ENCODE measurements at regions not wholly inside any gene's neighbourhood (a gene's known extent, or its start where the extent isn't known, plus 50 kb on each side); places are given as distances from the start of the nearest gene placed in this dataset.

DNA sequence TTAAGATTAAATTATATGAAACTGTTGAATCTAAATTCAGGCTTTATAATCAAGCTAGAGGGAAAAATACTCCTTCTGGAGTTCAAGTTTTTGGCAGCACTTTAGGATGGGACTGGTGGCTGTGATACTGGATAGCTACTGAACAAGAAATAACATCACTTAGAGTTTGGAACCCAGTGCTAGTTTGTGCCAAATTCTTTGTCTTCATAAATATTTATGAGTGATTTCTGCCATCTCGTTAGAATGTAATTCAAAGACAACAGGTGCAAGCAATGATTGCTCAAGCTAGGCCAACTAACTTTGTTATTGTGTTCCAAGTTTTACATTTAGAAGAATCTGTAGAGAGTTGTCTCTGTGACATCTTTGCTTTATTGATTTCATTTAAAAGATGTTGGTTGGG, 417.9 kb downstream of the FAT4 start:
- FAIRE-seq: no peak
- no peak overlapping the region for H3K4me3 Mint-ChIP-seq (ENCODE audit: unreplicated experiment)
- Histone ChIP-seq H3K27me3 (ENCODE audit: insufficient read depth, low read length) (no peaks in the 10 kb centered on the region), H3K36me3 (ENCODE audit: insufficient read depth, low read length) (no peaks in the 10 kb centered on the region), H2AFZ (ENCODE audit: low read depth, low read length) (no peak overlapping the region), H3K4me1 (ENCODE audit: insufficient read depth, low read length) (peaks cover 30% of the 10 kb centered on the region), H3K79me2 (ENCODE audit: insufficient read depth, low read length) (no peaks in the 10 kb centered on the region), H3K4me3 (ENCODE audit: insufficient read depth, low read depth, low read length) (no peak overlapping the region), H3K9ac (ENCODE audit: low read length) (no peak overlapping the region), H3K4me2 (ENCODE audit: low read length) (no peak overlapping the region), H3K27ac (ENCODE audit: low read depth, low read length) (no peak overlapping the region), H3K9me3 (ENCODE audit: insufficient read depth, low read depth, low read length) (no peaks in the 10 kb centered on the region), H4K20me1 (ENCODE audit: insufficient read depth, low read length) (no peaks in the 10 kb centered on the region)
- no peaks in the 10 kb centered on the region for H3K36me3 Mint-ChIP-seq (ENCODE audit: low read depth, unreplicated experiment)
- peaks cover 50% of the 10 kb centered on the region for H3K4me1 Mint-ChIP-seq (ENCODE audit: low read depth, unreplicated experiment)
- H3K27ac Mint-ChIP-seq (ENCODE audit: unreplicated experiment): no peak overlapping the region
- DNase-seq (ENCODE audit: low read depth): no peak
- TF ChIP-seq, protein P1, sequence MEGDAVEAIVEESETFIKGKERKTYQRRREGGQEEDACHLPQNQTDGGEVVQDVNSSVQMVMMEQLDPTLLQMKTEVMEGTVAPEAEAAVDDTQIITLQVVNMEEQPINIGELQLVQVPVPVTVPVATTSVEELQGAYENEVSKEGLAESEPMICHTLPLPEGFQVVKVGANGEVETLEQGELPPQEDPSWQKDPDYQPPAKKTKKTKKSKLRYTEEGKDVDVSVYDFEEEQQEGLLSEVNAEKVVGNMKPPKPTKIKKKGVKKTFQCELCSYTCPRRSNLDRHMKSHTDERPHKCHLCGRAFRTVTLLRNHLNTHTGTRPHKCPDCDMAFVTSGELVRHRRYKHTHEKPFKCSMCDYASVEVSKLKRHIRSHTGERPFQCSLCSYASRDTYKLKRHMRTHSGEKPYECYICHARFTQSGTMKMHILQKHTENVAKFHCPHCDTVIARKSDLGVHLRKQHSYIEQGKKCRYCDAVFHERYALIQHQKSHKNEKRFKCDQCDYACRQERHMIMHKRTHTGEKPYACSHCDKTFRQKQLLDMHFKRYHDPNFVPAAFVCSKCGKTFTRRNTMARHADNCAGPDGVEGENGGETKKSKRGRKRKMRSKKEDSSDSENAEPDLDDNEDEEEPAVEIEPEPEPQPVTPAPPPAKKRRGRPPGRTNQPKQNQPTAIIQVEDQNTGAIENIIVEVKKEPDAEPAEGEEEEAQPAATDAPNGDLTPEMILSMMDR (IDR thresholded peaks at IDR 0.05; ENCODE audit: insufficient read depth, low read depth, low read length): no peak
- TF ChIP-seq EZH2 (IDR thresholded peaks at IDR 0.05; ENCODE audit: insufficient read depth, low read length): no peak
- peaks cover 2% of the 10 kb centered on the region for H3K9me3 Mint-ChIP-seq (ENCODE audit: unreplicated experiment)
- no peaks in the 10 kb centered on the region for H3K27me3 Mint-ChIP-seq (ENCODE audit: low read depth, unreplicated experiment)

DNA sequence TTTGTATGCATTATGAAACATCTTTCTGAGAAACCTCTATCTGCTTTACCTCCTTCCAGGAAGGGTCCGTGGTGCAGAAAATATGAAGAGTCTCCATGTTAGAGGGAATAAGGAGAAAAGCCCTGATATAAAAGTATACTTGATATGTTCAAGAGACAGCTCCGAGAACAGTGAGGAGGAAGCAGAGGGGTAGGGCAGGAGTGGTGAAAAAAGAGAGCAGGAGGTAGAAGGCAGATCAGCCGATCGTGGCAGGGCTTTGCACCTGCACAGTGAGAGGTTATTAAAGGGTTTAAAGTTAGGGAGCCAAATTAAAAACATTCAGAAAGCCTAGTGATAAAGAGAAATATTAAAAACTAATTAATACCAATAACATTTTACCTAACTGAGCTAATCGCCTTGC, 419.7 kb downstream of the FAT4 start:
- H3K4me2 ChIP-seq (ENCODE audit: low read length): peak overlapping the region; percentile 49
- Mint-ChIP-seq H3K4me1 (ENCODE audit: low read depth, unreplicated experiment) (peaks cover 37% of the 10 kb centered on the region), H3K27ac (ENCODE audit: unreplicated experiment) (peak overlapping the region; percentile 99), H3K4me3 (ENCODE audit: unreplicated experiment) (no peak overlapping the region), H3K27me3 (ENCODE audit: low read depth, unreplicated experiment) (no peaks in the 10 kb centered on the region), H3K36me3 (ENCODE audit: low read depth, unreplicated experiment) (no peaks in the 10 kb centered on the region), H3K9me3 (ENCODE audit: unreplicated experiment) (peaks cover 2% of the 10 kb centered on the region)
- TF ChIP-seq, protein P1 (IDR thresholded peaks at IDR 0.05; ENCODE audit: insufficient read depth, low read depth, low read length): no peak
- TF ChIP-seq EZH2 (IDR thresholded peaks at IDR 0.05; ENCODE audit: insufficient read depth, low read length): no peak
- H4K20me1 ChIP-seq (ENCODE audit: insufficient read depth, low read length): no peaks in the 10 kb centered on the region
- peaks cover 20% of the 10 kb centered on the region for H3K4me1 ChIP-seq (ENCODE audit: insufficient read depth, low read length)
- H3K27me3 ChIP-seq (ENCODE audit: insufficient read depth, low read length): no peaks in the 10 kb centered on the region
- FAIRE-seq: no peak
- no peak for DNase-seq (ENCODE audit: low read depth)
- H3K27ac ChIP-seq (ENCODE audit: low read depth, low read length): peak overlapping the region; percentile 77
- H3K36me3 ChIP-seq (ENCODE audit: insufficient read depth, low read length): no peaks in the 10 kb centered on the region
- H3K79me2 ChIP-seq (ENCODE audit: insufficient read depth, low read length): no peaks in the 10 kb centered on the region
- no peak overlapping the region for H3K4me3 ChIP-seq (ENCODE audit: insufficient read depth, low read depth, low read length)
- no peak overlapping the region for H2AFZ ChIP-seq (ENCODE audit: low read depth, low read length)
- no peaks in the 10 kb centered on the region for H3K9me3 ChIP-seq (ENCODE audit: insufficient read depth, low read depth, low read length)
- H3K9ac ChIP-seq (ENCODE audit: low read length): peak overlapping the region; percentile 63

DNA sequence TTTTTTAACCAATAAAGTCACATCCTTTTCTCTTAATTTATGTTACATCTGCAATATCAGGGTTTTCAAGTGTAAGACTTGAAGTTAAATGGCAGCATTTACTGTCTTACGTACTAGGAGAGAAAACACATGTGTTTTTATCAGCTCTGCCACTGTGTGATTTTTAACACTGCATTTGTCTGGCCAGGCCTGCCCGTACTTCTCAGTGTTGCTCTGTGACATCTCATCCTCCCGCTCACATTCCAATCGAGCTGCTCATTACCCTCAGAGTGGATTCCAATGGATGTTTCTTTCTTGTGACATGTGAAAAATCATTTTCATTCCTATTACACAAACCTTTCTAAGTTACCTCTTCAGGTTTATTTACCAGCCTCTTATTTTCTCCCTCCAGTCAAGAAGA, 420.3 kb downstream of the FAT4 start:
- Mint-ChIP-seq H3K4me1 (ENCODE audit: low read depth, unreplicated experiment) (peaks cover 38% of the 10 kb centered on the region), H3K9me3 (ENCODE audit: unreplicated experiment) (peaks cover 2% of the 10 kb centered on the region), H3K27ac (ENCODE audit: unreplicated experiment) (peak overlapping the region; percentile 99), H3K4me3 (ENCODE audit: unreplicated experiment) (peak overlapping the region; percentile 20), H3K27me3 (ENCODE audit: low read depth, unreplicated experiment) (no peaks in the 10 kb centered on the region), H3K36me3 (ENCODE audit: low read depth, unreplicated experiment) (no peaks in the 10 kb centered on the region)
- DNase-seq (ENCODE audit: low read depth) (peak; percentile 95), FAIRE-seq (peak; percentile 100)
- Histone ChIP-seq H3K4me2 (ENCODE audit: low read length) (peak overlapping the region; percentile 49), H3K36me3 (ENCODE audit: insufficient read depth, low read length) (no peaks in the 10 kb centered on the region), H3K9ac (ENCODE audit: low read length) (peak overlapping the region; percentile 63), H4K20me1 (ENCODE audit: insufficient read depth, low read length) (no peaks in the 10 kb centered on the region), H3K4me3 (ENCODE audit: insufficient read depth, low read depth, low read length) (no peak overlapping the region), H3K27ac (ENCODE audit: low read depth, low read length) (peak overlapping the region; percentile 77), H3K79me2 (ENCODE audit: insufficient read depth, low read length) (no peaks in the 10 kb centered on the region), H3K9me3 (ENCODE audit: insufficient read depth, low read depth, low read length) (no peaks in the 10 kb centered on the region), H3K4me1 (ENCODE audit: insufficient read depth, low read length) (peaks cover 18% of the 10 kb centered on the region), H2AFZ (ENCODE audit: low read depth, low read length) (no peak overlapping the region), H3K27me3 (ENCODE audit: insufficient read depth, low read length) (no peaks in the 10 kb centered on the region)
- TF ChIP-seq EZH2 (IDR thresholded peaks at IDR 0.05; ENCODE audit: insufficient read depth, low read length): no peak
- TF ChIP-seq, protein P1 (IDR thresholded peaks at IDR 0.05; ENCODE audit: insufficient read depth, low read depth, low read length): no peak
